ENCODE measurements at regions not wholly inside any gene's neighbourhood (a gene's known extent, or its start where the extent isn't known, plus 50 kb on each side); places are given as distances from the start of the nearest gene placed in this dataset.

GRCh38 chr5:155649666-155650065 lies 636.1 kb downstream of the KIF4B start:
- ATAC-seq, result no peak
- no peaks in the 10 kb centered on the region for H3K36me3 ChIP-seq (ENCODE audit: control insufficient read depth, insufficient read depth, low read length)
- POLR2A ChIA-PET, result no interaction called here
- H3K4me1 ChIP-seq (ENCODE audit: control insufficient read depth, insufficient read depth, low read length), result no peaks in the 10 kb centered on the region
- no peak overlapping the region for H3K27ac ChIP-seq (ENCODE audit: low read length)
- no TSS peak for BruUV-seq (replicated peaks)
- no peak for DNase-seq (ENCODE audit: low read depth, low spot score)
- H3K27me3 ChIP-seq (ENCODE audit: control insufficient read depth, insufficient read depth, low read length), result no peaks in the 10 kb centered on the region
- no peak for TF ChIP-seq REST (IDR thresholded peaks at IDR 0.05; ENCODE audit: insufficient read depth in 1 of 2, low read depth in 2 of 2, low read length in 1 of 2)
- no peak for TF ChIP-seq TCF7L2 (IDR thresholded peaks at IDR 0.05; ENCODE audit: low read depth, low read length)
- no peak for TF ChIP-seq POLR2AphosphoS5 (IDR thresholded peaks at IDR 0.05; ENCODE audit: low read depth, low read length)
- TF ChIP-seq SIN3A (IDR thresholded peaks at IDR 0.05; ENCODE audit: borderline replicate concordance, insufficient read depth, low read depth, low read length), result no peak
- TF ChIP-seq, protein P1, sequence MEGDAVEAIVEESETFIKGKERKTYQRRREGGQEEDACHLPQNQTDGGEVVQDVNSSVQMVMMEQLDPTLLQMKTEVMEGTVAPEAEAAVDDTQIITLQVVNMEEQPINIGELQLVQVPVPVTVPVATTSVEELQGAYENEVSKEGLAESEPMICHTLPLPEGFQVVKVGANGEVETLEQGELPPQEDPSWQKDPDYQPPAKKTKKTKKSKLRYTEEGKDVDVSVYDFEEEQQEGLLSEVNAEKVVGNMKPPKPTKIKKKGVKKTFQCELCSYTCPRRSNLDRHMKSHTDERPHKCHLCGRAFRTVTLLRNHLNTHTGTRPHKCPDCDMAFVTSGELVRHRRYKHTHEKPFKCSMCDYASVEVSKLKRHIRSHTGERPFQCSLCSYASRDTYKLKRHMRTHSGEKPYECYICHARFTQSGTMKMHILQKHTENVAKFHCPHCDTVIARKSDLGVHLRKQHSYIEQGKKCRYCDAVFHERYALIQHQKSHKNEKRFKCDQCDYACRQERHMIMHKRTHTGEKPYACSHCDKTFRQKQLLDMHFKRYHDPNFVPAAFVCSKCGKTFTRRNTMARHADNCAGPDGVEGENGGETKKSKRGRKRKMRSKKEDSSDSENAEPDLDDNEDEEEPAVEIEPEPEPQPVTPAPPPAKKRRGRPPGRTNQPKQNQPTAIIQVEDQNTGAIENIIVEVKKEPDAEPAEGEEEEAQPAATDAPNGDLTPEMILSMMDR (IDR thresholded peaks at IDR 0.05), result no peak
- no peak overlapping the region for H3K4me3 ChIP-seq (ENCODE audit: low read depth in 2 of 2, low read length in 2 of 2)
- intact Hi-C loops (cut with micrococcal nuclease; ENCODE audit: unreplicated experiment), result no loop called here
- in situ Hi-C loops (cut with HindIII; ENCODE audit: low pct_unique_long_range_greater_than_20kb, low sequenced_read_pairs), result no loop called here
- CTCF ChIA-PET, result no interaction called here
- H3K9me3 ChIP-seq (ENCODE audit: control insufficient read depth, insufficient read depth, low read depth, low read length), result no peaks in the 10 kb centered on the region

GRCh38 chr5:155655569-155655968 lies 642.0 kb downstream of the KIF4B start:
- ATAC-seq, result no peak
- Histone ChIP-seq H3K27ac (ENCODE audit: low read length) (no peak overlapping the region), H3K36me3 (ENCODE audit: control insufficient read depth, insufficient read depth, low read length) (no peaks in the 10 kb centered on the region), H3K27me3 (ENCODE audit: control insufficient read depth, insufficient read depth, low read length) (no peaks in the 10 kb centered on the region), H3K4me1 (ENCODE audit: control insufficient read depth, insufficient read depth, low read length) (no peaks in the 10 kb centered on the region), H3K4me3 (ENCODE audit: low read depth in 2 of 2, low read length in 2 of 2) (no peak overlapping the region), H3K9me3 (ENCODE audit: control insufficient read depth, insufficient read depth, low read depth, low read length) (no peaks in the 10 kb centered on the region)
- DNase-seq (ENCODE audit: low read depth, low spot score), result no peak
- ChIA-PET CTCF (no interaction called here), POLR2A (no interaction called here)
- TF ChIP-seq REST (IDR thresholded peaks at IDR 0.05; ENCODE audit: insufficient read depth in 1 of 2, low read depth in 2 of 2, low read length in 1 of 2), result no peak
- TF ChIP-seq TCF7L2 (IDR thresholded peaks at IDR 0.05; ENCODE audit: low read depth, low read length), result no peak
- TF ChIP-seq SIN3A (IDR thresholded peaks at IDR 0.05; ENCODE audit: borderline replicate concordance, insufficient read depth, low read depth, low read length), result no peak
- TF ChIP-seq POLR2AphosphoS5 (IDR thresholded peaks at IDR 0.05; ENCODE audit: low read depth, low read length), result no peak
- TF ChIP-seq, protein P1 (IDR thresholded peaks at IDR 0.05), result no peak
- in situ Hi-C loops (cut with HindIII; ENCODE audit: low pct_unique_long_range_greater_than_20kb, low sequenced_read_pairs), result no loop called here
- intact Hi-C loops (cut with micrococcal nuclease; ENCODE audit: unreplicated experiment), result no loop called here
- no TSS peak for BruUV-seq (replicated peaks)
